GM19463 (cell line): ENCODE measurements at regions not wholly inside any gene's neighbourhood (a gene's known extent, or its start where the extent isn't known, plus 50 kb on each side); places are given as distances from the start of the nearest gene placed in this dataset.

ENCODE experiments used
- ATAC-seq: cut with Tn5 transposase; IDR thresholded peaks from one replicate; pipeline ENCODE4 v1.9.1; 2021; ENCODE audit warnings: mild to moderate bottlenecking, moderate library complexity; ENCODE audit not compliant: unreplicated experiment

- ATAC-seq = no peak
These were observed 296.9 kb downstream of the OGFRL1 start for GRCh38 chr6:71585472-71585871.

DNA sequence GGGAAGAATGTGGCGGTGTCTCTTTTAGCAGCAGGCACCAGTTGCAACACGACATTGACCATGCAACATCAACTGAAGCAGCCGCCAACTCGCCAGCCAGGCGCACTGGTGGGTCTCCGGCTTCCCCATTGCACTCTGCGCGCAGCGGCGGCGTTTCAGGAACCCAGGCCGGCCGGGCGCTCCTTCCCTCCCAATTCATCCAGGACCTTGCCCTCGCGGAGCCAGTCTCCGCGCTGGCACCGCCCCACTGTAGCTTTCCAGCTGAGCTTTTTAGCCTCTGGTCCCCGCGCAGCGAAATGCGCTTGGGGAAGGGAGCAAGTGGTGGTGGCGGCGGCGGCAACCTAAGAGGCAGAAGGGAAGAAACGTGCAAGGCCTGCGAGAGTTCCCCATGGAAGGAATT lies 297.9 kb upstream of the RIMS1 start:
- ATAC-seq = no peak

DNA sequence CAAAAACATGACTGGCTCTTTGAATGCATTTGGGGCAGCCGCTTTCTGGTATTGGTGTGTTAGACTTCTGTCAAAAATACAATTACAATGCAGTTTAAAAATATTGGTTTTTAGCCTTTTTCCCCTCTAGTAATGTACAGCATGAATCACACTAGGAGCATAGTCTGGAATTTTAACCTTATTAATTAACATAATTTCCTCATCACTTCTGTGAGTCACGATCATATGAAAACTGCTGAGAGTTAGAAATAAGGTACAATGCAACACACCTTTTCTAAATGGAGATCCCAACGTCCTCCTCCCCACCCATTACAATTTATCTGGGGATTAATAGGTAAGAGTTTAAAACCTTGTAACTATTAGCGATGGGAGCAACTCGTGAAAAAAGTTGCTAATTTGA lies 297.1 kb upstream of the RIMS1 start:
- ATAC-seq = no peak

GRCh38 chr6:71592643-71593042 lies 293.7 kb upstream of the RIMS1 start:
- no peak for ATAC-seq

GRCh38 chr6:71599359-71599758 lies 287.0 kb upstream of the RIMS1 start:
- ATAC-seq = no peak

- no peak for ATAC-seq
These were observed 283.9 kb upstream of the RIMS1 start for GRCh38 chr6:71602385-71603007.

DNA sequence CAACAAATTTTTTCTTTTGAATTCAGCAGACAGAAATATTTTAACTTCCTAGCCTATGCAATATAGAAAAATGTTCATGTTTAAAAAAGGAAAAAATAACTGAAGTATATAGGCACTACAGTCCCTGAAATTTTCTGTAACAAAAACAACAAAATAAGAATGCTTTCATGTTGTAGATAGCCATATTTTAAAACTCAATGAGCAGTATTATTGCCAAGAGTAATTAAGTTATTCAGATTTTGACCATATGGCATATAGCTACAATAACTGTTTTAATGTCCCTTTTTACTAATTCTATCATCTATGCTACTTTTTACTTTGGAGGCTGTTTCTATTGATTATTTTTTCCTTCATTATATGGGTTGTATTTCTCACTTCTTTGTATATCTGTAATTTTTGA lies 283.3 kb upstream of the RIMS1 start:
- no peak for ATAC-seq

GRCh38 chr6:71608646-71609045 lies 277.7 kb upstream of the RIMS1 start:
- no peak for ATAC-seq

DNA sequence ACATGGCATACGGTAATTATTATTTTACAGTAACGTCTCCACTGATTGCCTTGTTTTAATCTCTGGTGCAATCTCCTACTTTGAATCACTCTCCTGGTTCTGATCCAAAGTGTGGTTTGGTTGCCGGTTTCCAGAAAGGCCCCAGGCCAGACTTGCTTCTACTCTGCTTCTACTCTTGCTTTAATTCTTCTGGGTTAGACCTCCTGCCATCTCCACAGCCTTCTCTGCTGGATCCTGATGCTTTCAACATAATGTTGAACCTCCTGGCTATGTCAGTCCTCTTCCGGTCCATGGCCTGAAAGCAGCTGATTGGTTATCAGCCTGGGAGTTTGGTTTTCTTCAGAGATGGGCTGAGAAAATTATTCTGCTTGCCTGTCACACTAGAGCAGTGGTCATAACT lies 266.5 kb upstream of the RIMS1 start:
- ATAC-seq = no peak

GRCh38 chr6:71621918-71622519 lies 264.3 kb upstream of the RIMS1 start:
- ATAC-seq = no peak

GRCh38 chr6:71642120-71642519 lies 244.2 kb upstream of the RIMS1 start:
- no peak for ATAC-seq

DNA sequence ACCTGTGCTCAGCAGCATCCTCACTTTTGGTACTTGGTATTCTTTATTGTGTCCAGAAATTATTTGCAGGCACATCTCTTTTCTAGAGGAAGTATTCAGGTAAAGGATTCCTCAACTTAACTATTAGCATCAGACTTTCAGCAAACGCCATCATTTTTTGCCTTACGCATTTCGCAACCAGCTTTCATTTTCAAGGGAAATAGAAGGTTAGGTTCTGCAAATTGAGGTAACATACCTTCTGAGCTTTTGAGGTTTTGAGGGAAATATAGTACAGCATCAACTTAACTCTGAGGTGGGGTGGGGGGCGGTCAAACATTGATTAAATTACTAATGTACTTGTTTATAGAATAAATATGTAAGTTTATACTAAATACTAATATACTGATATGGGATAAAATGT lies 243.6 kb upstream of the RIMS1 start:
- no peak for ATAC-seq

DNA sequence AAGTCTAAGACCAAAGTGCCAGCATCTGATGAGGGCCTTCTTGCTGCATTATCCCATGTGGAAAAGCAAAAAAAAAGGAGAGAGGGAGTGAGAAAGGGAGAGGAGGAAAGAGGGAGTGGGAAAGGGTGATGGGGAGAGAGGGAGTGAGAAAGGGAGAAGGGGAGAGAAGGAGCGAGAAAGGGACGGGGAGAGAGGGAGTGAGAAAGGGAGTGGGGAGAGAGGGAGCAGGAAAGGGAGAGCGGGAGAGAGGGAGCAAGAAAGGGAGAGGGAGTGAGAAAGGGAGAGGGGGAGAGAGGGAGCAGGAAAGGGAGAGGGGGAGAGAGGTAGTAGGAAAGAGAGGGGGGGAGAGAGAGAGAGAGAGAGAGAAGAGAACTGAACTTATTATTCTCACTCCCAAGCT lies 241.1 kb upstream of the RIMS1 start:
- ATAC-seq = no peak

DNA sequence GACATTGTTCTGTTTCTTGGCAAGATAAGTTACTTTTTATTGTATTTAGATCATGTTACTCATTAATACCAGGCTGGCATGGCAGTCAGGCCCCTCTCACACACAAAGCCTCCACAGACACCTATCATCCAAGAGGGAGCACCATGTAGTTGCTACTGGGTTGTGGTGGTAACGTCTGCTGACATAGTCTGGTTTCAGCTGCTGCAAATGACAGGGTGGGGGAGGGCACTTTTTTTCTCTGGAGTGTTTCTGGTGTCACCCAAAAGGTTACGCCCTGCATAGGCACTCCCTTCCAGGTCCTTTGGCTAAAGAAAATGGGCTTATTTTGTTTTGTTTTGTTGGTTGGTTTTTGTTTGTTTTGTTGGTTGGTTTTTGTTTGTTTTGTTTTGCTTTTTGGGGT lies 236.4 kb upstream of the RIMS1 start:
- no peak for ATAC-seq

DNA sequence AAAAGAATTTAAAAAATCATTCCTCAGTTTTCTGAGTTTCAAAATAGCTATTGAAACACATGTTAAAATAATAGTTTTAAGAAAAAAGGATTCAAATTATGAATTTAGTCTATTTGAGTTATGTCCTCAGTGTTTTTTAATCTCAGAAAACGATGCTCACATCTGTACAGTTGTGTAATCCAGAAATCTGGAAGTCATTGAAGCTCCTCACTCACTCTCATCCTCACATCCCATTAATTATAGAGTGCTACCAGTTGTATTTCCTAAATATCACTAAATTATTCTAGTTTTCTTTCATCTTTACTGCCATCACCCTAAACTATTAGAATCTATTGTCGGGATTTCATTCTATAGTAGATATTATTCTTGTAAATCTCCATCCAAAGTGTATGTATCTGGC lies 234.7 kb upstream of the RIMS1 start:
- no peak for ATAC-seq

- ATAC-seq = no peak
These were observed 230.2 kb upstream of the RIMS1 start for GRCh38 chr6:71656121-71656520.

- ATAC-seq = no peak
These were observed 220.4 kb upstream of the RIMS1 start for GRCh38 chr6:71665931-71666330.

DNA sequence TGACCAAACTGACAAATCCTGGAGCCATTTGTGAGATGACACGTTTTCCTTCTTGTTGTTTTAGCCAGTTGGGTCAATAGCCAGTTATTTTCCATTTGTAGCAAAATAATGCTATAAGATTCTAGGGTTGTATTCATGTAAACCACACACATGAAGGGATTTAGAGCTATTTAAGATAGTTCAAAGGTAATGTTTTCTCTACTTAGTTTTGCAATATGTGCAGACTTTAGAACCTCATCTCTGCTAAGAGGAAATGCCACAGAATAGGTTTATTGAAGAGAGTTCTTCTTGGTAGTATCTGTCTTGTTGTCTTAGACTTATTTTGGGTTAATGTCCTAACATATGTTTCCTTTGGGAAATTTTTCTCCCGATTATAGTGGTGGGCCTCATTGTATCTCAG lies 213.5 kb upstream of the RIMS1 start:
- ATAC-seq = no peak

DNA sequence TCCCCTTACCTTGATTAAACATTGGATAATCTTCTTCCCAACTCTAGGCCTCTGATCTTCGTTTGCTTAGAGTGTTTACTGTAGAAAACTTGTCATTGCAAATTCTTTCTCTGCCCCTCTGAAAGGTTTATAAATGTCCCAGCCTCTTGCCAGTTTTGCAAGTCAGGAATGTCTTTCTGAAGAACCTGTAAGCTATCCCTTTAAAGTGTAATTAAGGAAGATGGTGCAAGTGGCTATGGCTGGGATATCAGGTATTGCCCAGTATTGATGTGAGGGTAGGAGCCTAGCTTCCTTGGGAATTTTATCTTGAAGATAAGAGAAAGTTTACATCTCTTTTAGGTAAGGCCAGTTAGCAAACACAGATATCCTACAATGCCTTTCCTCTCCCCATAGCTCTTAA lies 211.0 kb upstream of the RIMS1 start:
- ATAC-seq = no peak

- ATAC-seq = no peak
These were observed 210.1 kb upstream of the RIMS1 start for GRCh38 chr6:71676298-71676697.

GRCh38 chr6:71678091-71678490 lies 208.3 kb upstream of the RIMS1 start:
- no peak for ATAC-seq

- no peak for ATAC-seq
These were observed 205.0 kb upstream of the RIMS1 start for GRCh38 chr6:71681234-71681867.
